HG03108 (cell line): ENCODE measurements at regions not wholly inside any gene's neighbourhood (a gene's known extent, or its start where the extent isn't known, plus 50 kb on each side); places are given as distances from the start of the nearest gene placed in this dataset.

Experiments used
- ATAC-seq: cut with Tn5 transposase; IDR thresholded peaks from one replicate; pipeline ENCODE4 v1.9.1; 2021; ENCODE audit warnings: moderate library complexity; ENCODE audit not compliant: unreplicated experiment

GRCh38 chrX:94041881-94042280, 367.9 kb downstream of the FAM133A start:
- ATAC-seq = no peak

GRCh38 chrX:94045724-94046123, 371.7 kb downstream of the FAM133A start:
- ATAC-seq = no peak

GRCh38 chrX:94051926-94052325, 377.9 kb downstream of the FAM133A start:
- ATAC-seq = no peak

DNA sequence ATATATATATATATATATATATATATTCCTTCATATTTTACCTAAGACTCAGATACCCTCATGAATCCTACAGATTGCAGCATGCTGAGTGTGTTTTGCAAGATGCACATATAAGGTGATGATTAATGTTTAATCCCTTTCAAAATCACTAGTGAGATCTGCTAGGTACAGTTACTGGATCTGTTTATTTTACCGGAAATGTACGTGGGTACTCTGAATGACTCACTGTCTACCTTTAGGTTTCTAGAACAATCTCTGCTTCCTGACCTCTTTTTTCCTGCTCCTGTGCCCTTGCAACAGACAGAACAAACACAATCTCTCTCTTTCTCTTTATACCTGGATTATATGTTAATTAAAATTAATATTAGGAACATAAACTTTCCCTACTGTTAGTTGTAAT, 379.6 kb downstream of the FAM133A start:
- ATAC-seq = no peak

GRCh38 chrX:94057385-94057784, 383.4 kb downstream of the FAM133A start:
- ATAC-seq = no peak

DNA sequence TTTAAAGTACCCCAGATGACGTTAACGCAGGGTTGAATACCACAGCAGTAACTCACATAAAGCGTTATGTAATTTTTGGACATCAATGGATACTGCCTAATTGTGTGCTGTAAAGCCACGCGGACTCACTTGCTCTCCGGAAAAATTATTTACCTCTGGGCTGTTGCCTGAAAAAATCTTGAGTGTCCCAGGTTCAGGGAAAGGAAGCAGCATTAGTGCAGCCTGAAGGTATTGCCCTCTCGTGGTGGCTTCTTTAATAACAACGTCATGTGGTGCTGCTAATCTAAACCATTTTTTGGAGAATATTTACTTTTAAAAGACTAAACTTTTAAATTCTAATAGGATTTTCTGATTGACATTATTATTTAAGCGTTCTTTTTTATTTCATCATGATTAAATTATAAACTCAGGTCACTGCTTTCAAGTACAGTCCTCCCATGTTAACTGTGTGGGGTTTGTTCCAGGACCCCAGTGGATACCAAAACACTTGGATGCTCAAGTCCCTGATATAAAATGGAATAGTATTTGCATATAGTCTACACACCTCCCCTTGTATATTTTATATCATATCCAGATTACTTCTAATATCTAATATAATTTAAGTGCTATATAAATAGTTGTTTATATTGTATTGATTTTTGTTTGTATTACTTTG, 384.8 kb downstream of the FAM133A start:
- no peak for ATAC-seq

DNA sequence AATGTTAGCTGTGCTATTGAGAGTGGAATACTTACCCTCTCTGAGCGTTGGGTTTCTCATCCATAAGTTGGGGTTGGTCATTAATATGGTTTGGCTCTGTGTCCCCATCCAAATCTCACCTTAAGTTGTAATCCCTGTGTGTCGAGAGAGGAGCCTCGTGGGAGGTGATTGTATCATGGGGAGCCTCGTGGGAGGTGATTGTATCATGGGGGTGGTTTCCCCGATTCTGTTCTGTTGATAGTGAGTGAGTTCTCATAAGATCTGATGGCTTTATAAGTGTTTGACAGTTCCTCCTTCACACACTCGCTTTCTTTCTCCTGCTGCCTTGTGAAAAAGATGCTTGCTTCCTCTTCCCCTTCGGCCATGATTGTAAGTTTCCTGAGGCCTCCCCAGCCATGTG, 391.1 kb downstream of the FAM133A start:
- ATAC-seq = no peak

GRCh38 chrX:94089149-94089548, 415.1 kb downstream of the FAM133A start:
- ATAC-seq = no peak

GRCh38 chrX:94097868-94098267, 423.9 kb downstream of the FAM133A start:
- ATAC-seq = no peak

DNA sequence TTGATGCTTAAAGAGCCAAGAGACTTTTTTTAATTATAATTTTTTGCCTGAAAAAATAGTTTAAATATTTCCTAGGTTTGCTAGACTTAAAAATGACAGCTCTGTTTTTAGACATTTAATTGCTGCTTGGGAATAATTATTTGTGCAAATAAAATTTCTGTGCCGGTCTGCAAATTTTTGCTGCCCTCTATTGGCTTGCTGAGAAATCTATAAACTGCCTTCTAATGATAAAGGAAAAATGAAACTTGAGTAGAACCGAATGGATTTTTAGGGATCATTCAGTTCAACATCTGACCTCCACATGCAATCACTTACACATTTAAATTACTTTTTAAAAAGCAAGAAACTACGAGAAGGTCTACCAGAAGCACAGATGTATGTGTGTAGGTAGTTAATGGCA, 434.0 kb downstream of the FAM133A start:
- no peak for ATAC-seq

DNA sequence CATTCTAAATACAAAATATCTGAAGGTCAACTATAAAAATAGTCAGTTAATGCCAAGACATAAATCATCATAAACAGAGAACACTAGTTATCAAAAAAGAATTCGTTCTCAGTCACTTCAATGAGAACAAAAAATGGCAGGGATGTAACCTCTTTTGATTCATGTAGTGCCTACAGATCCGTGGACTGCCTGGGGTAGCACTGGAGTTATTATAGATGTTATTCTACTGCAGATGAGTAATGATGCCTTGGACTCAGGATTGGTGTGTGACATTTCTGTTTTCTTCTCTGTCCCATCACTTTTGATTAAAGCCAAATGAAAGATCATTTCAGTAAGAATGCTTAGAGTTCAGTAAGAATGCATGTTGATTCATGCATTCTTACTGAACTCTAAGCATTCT, 440.4 kb downstream of the FAM133A start:
- ATAC-seq = no peak

DNA sequence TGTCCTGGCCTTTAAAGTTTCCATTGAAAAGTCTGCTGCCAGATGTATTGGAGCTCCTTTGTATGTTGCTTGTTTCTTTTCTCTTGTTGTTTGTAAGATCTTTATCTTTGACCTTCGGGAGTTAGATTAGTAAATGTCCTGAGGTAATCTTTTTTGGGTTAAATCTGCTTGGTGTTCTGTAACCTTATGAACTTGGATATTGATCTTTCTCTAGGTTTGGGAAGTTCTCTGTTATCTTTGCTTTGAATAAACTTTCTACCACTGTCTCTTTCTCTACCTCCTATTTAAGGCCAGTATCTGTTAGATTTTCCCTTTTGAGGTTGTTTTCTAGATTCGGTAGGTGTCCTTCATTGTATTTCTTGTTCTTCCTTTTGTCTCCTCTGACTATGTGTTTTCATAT, 447.8 kb downstream of the FAM133A start:
- ATAC-seq = no peak

- ATAC-seq = no peak
Observed at GRCh38 chrX:94123062-94123461, 449.1 kb downstream of the FAM133A start.

DNA sequence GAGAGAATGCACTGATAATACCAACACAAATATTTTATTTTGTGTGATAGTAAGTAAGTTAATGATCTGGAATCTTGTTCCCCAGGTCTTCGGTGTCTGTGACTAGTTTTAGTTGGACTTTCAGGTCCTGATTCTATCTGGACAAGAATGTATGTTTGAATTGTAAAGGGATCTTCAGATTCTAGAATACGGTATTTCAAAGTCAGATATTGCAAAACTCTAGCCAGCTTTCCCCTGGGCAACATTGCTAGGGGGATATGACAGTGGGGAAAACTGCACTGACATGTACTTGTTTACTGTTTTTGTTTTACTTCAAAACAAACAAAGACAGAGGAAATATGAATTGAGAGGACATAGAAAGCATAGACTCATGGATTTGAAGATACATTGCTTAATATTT, 489.0 kb downstream of the FAM133A start:
- no peak for ATAC-seq

DNA sequence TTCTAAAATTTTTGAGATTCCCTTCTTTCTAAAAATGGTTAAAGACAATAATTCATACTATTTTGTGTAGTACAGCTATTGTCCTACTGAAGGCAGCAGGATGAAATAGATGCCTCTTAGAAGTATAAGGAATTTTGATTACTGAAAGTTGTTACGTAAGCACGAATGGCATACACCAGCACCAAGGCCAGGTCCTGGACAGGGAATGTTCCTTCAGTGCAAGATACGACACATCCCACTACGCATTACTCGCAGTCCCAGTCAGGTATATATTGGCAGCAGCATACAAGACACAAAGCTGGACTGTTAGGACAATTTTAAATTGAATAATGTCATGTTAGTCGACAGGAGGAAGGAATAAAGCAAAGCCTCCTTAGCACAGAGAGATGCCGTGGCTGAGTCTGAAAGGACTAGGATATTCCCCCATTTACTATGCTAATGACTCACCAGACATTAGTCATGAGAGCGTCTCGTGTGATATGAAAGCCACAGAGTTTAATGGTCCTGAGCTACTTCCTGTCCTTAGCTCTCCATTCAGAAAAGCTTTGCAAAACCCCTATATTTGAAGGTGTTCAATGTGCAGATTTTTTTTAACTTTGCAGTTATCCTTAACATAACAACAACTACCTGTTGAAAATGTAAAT, 504.3 kb downstream of the FAM133A start:
- ATAC-seq = no peak

GRCh38 chrX:94204524-94204923, 530.5 kb downstream of the FAM133A start:
- ATAC-seq = no peak

DNA sequence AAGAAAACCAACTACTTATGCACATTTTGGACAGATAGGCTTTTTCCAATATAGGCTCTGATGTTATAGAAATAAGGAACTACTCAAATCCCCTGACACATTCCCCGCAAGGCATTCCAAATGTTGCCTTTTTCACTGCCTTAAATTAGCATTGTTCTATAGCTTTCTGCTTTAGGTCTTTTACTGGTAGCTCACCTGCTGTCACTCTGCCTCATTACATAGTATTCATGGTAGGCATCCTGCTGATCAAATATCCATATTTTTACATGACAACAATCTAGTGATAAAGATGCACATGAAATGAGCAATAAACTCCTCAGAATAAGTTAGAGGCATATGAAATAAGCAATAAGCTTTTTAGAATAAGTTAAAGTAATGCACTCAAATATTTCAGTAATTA, 542.7 kb downstream of the FAM133A start:
- no peak for ATAC-seq

GRCh38 chrX:94252211-94252610, 578.2 kb downstream of the FAM133A start:
- no peak for ATAC-seq

DNA sequence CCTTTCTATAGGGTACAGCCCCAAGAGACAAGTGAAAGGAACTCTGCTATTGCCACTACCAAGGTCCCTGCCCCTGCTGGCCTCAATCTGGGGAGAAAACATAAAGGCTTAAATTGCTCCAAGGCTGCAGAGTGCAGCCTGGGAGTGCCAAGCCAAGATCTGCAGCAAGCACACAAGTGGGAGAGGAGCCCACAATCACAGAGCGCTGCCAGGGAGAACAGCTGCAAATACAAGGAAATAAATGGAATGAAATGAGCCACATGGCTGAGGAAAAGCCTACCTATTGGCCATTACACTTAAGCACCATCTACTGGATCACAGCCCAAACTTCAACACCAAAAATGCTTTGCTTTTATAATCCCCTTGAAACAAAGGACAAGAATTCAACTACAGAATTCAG, 582.4 kb downstream of the FAM133A start:
- ATAC-seq = no peak

- ATAC-seq = no peak
Observed at GRCh38 chrX:94265323-94265722, 591.3 kb downstream of the FAM133A start.

DNA sequence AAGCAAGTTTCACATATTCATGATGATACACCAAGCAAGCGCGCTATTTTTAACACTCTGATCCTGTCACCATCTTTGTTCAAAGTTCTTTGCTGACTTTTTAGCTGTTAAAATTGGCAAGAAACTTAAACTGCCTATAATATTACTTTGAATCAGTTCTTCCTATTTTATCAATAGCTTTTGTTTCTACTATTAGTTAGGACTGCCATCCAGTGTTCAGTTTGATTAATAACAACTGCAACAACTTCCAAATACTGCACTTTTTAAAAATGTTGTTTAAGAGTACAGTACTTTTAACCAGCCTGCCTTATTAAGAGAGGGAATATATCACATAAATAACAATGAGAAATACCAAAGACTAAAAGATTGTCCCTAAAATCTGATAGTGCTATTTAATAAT, 614.3 kb downstream of the FAM133A start:
- ATAC-seq = no peak

DNA sequence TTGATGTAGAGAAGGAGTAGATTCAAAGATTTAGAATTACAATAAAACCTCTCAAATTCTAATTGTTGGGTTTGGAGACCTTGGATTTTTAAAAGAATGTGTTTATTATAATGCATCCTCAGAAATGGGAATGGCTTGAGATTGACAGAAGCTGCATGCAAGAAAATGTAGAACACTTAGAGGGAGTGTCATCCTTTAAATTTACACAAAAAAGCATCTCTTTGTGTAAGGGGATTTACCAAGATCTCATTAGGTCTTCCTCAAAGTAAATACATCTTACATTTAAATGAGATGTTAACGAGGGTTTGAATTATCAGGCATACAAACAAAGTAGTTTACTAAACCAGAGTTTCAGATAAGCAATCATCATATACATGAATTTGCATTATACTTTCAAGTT, 615.0 kb downstream of the FAM133A start:
- ATAC-seq = no peak

- no peak for ATAC-seq
Observed at GRCh38 chrX:94302446-94302845, 628.4 kb downstream of the FAM133A start.
